Liver (tissue), 8 donors: ENCODE measurements at regions not wholly inside any gene's neighbourhood (a gene's known extent, or its start where the extent isn't known, plus 50 kb on each side); places are given as distances from the start of the nearest gene placed in this dataset.

Source experiments
- DNase-seq: peaks from one replicate; pipeline ENCODE4 v3.0.0-alpha.2; 2017; ENCODE audit warnings: low spot score
- H3K27ac ChIP-seq, 2 donors: one replicate each; pipeline ENCODE4 v1.7.0; 2013; ENCODE audit warnings: inconsistent platforms in 2 of 2, low read length in 2 of 2, control low read depth in 1 of 2, low read depth in 1 of 2, mild to moderate bottlenecking in 1 of 2
- H3K27me3 ChIP-seq, 4 donors: one replicate each; pipeline versions ENCODE4 v1.6.1 to v1.7.0; 2013; ENCODE audit warnings: low read length in 3 of 4, inconsistent platforms in 1 of 4, mild to moderate bottlenecking in 1 of 4, moderate library complexity in 1 of 4; ENCODE audit not compliant: control insufficient read depth in 4 of 4, insufficient read depth in 4 of 4
- H3K36me3 ChIP-seq, 4 donors: one replicate each; pipeline versions ENCODE4 v1.6.1 to v1.7.0; 2013; ENCODE audit warnings: low read length in 3 of 4, mild to moderate bottlenecking in 3 of 4, low read depth in 1 of 4, moderate library complexity in 1 of 4; ENCODE audit not compliant: control insufficient read depth in 4 of 4, insufficient read depth in 3 of 4
- H3K4me1 ChIP-seq, 4 donors: one replicate each; pipeline versions ENCODE4 v1.6.1 to v1.7.0; 2013; ENCODE audit warnings: low read length in 3 of 4, mild to moderate bottlenecking in 3 of 4, moderate library complexity in 1 of 4; ENCODE audit not compliant: control insufficient read depth in 4 of 4, insufficient read depth in 4 of 4
- H3K4me3 ChIP-seq, 3 donors: one replicate each; pipeline versions ENCODE4 v1.6.1 to v1.7.0; 2013; ENCODE audit warnings: low read length in 3 of 3, control low read depth in 1 of 3, low read depth in 1 of 3, mild to moderate bottlenecking in 1 of 3
- H3K9ac ChIP-seq, 2 donors: one replicate each; pipeline ENCODE4 v1.7.0; 2013; ENCODE audit warnings: low read length in 2 of 2, mild to moderate bottlenecking in 2 of 2, moderate library complexity in 2 of 2, control low read depth in 1 of 2, low read depth in 1 of 2
- H3K9me3 ChIP-seq, 4 donors: one replicate each; pipeline versions ENCODE4 v1.6.1 to v1.7.0; 2013; ENCODE audit warnings: low read length in 3 of 4; ENCODE audit not compliant: control insufficient read depth in 4 of 4
- FOXA1 ChIP-seq: IDR thresholded peaks from 2 replicates; pipeline ENCODE4 v1.6.1; 2016; ENCODE audit warnings: antibody characterized with exemption
- FOXA2 ChIP-seq: IDR thresholded peaks from 2 replicates; pipeline ENCODE4 v1.6.1; 2016; ENCODE audit warnings: antibody characterized with exemption
- GABPA ChIP-seq, 2 donors: IDR thresholded peaks in 1 of 2; conservative IDR thresholded peaks in 1 of 2; 2 replicates each; pipeline ENCODE4 v1.6.1; 2016; ENCODE audit warnings: antibody characterized with exemption in 2 of 2, mild to moderate bottlenecking in 1 of 2, moderate library complexity in 1 of 2
- HNF4A ChIP-seq, 2 donors: conservative IDR thresholded peaks; 2 replicates each; pipeline ENCODE4 v1.6.1; 2016; ENCODE audit warnings: antibody characterized with exemption in 2 of 2, mild to moderate bottlenecking in 2 of 2
- HNF4G ChIP-seq: IDR thresholded peaks from 2 replicates; pipeline ENCODE4 v1.6.1; 2016; ENCODE audit warnings: antibody characterized with exemption
- JUND ChIP-seq, 2 donors: IDR thresholded peaks; 2 replicates each; pipeline ENCODE4 v1.6.1; 2016; ENCODE audit warnings: antibody characterized with exemption in 2 of 2
- NR2F2 ChIP-seq: IDR thresholded peaks from 2 replicates; pipeline ENCODE4 v1.6.1; 2016; ENCODE audit warnings: antibody characterized with exemption
- RAD21 ChIP-seq, 2 donors: IDR thresholded peaks; 2 replicates each; pipeline ENCODE4 v1.6.1; 2016; ENCODE audit warnings: antibody characterized with exemption in 2 of 2, mild to moderate bottlenecking in 2 of 2
- RXRA ChIP-seq, 2 donors: IDR thresholded peaks; 2 replicates each; pipeline ENCODE4 v1.6.1; 2017 to 2018; ENCODE audit warnings: antibody characterized with exemption in 2 of 2, mild to moderate bottlenecking in 1 of 2
- SP1 ChIP-seq: IDR thresholded peaks from 2 replicates; pipeline ENCODE4 v1.6.1; 2018; ENCODE audit warnings: antibody characterized with exemption, mild to moderate bottlenecking
- TAF1 ChIP-seq: conservative IDR thresholded peaks from 2 replicates; pipeline ENCODE4 v1.6.1; 2016; ENCODE audit warnings: antibody characterized with exemption, mild to moderate bottlenecking
- YY1 ChIP-seq: IDR thresholded peaks from 2 replicates; pipeline ENCODE4 v1.6.1; 2016; ENCODE audit warnings: antibody characterized with exemption, mild to moderate bottlenecking
- WGBS: extraction: QIAGEN DNeasy Blood & Tissue Kit; methylation state at CpG from one replicate; pipeline ENCODE4 v1.1.7; 2013; 5-methylcytosine and 5-hydroxymethylcytosine counted together
- TF ChIP-seq, protein P1 (sequence below): IDR thresholded peaks from 2 replicates; pipeline ENCODE4 v1.6.1; 2016; ENCODE audit warnings: antibody characterized with exemption
- TF ChIP-seq, protein P2 (sequence below): IDR thresholded peaks from 2 replicates; pipeline ENCODE4 v1.6.1; 2016; ENCODE audit warnings: antibody characterized with exemption
- TF ChIP-seq, protein P3 (sequence below): fragments of 150-350 bp; IDR thresholded peaks from 2 replicates; pipeline ENCODE4 v1.5.1; 2017; ENCODE audit warnings: improper control_type of control experiment, low read depth, low read length; ENCODE audit not compliant: missing input control
- TF ChIP-seq, protein P4 (sequence below): IDR thresholded peaks from 2 replicates; pipeline ENCODE4 v1.6.1; 2016; ENCODE audit warnings: antibody characterized with exemption
- TF ChIP-seq, protein P5 (sequence below): IDR thresholded peaks from 2 replicates; pipeline ENCODE4 v1.6.1; 2016; ENCODE audit warnings: antibody characterized with exemption, mild to moderate bottlenecking
- donor health status: healthy.
- donor health status: healthy.
- donor health status: healthy.
- donor health status: healthy.
- donor health status: healthy.

DNA sequence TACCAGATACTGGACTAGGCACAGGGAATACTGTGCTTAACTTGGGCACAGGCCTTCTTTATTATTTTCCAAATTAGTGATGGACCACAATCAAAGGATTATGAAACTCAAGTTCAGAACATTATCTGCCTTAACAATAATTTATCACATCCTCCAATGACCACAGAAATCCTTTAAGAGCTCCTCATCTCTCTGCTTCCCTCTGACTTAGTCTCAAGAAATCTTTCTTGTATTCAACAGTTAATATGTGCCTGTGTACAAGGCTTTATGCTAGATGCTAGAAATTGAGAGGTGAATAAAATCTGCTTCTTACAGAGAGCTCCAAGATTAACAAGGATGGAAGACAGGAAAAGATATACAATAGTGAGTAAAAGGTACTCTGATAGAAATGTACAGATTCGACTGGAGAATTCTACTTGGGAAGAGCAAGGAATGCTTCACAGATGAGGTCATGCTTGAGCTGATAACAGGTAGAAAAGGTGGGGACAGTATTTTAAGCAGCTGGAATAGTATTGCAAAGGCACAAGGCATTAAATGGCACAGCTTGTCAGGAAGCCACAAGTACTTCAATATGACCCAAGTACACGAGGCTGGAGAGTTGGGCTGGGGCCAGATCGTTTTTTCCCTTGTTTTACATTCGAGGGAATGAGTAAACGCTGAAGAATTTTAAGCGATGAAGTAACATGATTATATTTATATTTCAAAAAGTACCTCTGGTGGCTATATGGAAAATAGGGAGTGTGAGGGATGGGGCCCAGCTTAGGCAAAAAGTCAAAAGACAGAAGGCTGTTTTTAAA lies 55.1 kb upstream of the ARID2 start:
- no peaks in the 10 kb centered on the region for H3K4me1 ChIP-seq
- H3K27me3 ChIP-seq, result no peaks in the 10 kb centered on the region
- TF ChIP-seq, protein P1, sequence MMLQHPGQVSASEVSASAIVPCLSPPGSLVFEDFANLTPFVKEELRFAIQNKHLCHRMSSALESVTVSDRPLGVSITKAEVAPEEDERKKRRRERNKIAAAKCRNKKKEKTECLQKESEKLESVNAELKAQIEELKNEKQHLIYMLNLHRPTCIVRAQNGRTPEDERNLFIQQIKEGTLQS, result no peak
- TF ChIP-seq RXRA (IDR thresholded peaks at IDR 0.05) (no peak), RAD21 (IDR thresholded peaks at IDR 0.05) (no peak), GABPA (IDR thresholded peaks at IDR 0.05 in 1 of 2, conservative IDR thresholded peaks at IDR 0.05 in 1 of 2) (no peak), NR2F2 (no peak), HNF4A (conservative IDR thresholded peaks at IDR 0.05) (no peak), JUND (IDR thresholded peaks at IDR 0.05) (no peak), SP1 (no peak), YY1 (no peak), HNF4G (no peak), FOXA2 (no peak), FOXA1 (no peak), TAF1 (no peak)
- TF ChIP-seq, protein P2, sequence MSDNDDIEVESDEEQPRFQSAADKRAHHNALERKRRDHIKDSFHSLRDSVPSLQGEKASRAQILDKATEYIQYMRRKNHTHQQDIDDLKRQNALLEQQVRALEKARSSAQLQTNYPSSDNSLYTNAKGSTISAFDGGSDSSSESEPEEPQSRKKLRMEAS, result no peak
- TF ChIP-seq, protein P3, sequence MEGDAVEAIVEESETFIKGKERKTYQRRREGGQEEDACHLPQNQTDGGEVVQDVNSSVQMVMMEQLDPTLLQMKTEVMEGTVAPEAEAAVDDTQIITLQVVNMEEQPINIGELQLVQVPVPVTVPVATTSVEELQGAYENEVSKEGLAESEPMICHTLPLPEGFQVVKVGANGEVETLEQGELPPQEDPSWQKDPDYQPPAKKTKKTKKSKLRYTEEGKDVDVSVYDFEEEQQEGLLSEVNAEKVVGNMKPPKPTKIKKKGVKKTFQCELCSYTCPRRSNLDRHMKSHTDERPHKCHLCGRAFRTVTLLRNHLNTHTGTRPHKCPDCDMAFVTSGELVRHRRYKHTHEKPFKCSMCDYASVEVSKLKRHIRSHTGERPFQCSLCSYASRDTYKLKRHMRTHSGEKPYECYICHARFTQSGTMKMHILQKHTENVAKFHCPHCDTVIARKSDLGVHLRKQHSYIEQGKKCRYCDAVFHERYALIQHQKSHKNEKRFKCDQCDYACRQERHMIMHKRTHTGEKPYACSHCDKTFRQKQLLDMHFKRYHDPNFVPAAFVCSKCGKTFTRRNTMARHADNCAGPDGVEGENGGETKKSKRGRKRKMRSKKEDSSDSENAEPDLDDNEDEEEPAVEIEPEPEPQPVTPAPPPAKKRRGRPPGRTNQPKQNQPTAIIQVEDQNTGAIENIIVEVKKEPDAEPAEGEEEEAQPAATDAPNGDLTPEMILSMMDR, result no peak
- TF ChIP-seq, protein P4, sequence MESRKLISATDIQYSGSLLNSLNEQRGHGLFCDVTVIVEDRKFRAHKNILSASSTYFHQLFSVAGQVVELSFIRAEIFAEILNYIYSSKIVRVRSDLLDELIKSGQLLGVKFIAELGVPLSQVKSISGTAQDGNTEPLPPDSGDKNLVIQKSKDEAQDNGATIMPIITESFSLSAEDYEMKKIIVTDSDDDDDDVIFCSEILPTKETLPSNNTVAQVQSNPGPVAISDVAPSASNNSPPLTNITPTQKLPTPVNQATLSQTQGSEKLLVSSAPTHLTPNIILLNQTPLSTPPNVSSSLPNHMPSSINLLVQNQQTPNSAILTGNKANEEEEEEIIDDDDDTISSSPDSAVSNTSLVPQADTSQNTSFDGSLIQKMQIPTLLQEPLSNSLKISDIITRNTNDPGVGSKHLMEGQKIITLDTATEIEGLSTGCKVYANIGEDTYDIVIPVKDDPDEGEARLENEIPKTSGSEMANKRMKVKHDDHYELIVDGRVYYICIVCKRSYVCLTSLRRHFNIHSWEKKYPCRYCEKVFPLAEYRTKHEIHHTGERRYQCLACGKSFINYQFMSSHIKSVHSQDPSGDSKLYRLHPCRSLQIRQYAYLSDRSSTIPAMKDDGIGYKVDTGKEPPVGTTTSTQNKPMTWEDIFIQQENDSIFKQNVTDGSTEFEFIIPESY, result no peak
- TF ChIP-seq, protein P5, sequence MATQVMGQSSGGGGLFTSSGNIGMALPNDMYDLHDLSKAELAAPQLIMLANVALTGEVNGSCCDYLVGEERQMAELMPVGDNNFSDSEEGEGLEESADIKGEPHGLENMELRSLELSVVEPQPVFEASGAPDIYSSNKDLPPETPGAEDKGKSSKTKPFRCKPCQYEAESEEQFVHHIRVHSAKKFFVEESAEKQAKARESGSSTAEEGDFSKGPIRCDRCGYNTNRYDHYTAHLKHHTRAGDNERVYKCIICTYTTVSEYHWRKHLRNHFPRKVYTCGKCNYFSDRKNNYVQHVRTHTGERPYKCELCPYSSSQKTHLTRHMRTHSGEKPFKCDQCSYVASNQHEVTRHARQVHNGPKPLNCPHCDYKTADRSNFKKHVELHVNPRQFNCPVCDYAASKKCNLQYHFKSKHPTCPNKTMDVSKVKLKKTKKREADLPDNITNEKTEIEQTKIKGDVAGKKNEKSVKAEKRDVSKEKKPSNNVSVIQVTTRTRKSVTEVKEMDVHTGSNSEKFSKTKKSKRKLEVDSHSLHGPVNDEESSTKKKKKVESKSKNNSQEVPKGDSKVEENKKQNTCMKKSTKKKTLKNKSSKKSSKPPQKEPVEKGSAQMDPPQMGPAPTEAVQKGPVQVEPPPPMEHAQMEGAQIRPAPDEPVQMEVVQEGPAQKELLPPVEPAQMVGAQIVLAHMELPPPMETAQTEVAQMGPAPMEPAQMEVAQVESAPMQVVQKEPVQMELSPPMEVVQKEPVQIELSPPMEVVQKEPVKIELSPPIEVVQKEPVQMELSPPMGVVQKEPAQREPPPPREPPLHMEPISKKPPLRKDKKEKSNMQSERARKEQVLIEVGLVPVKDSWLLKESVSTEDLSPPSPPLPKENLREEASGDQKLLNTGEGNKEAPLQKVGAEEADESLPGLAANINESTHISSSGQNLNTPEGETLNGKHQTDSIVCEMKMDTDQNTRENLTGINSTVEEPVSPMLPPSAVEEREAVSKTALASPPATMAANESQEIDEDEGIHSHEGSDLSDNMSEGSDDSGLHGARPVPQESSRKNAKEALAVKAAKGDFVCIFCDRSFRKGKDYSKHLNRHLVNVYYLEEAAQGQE, result no peak
- H3K36me3 ChIP-seq, result no peaks in the 10 kb centered on the region
- no peak overlapping the region for H3K4me3 ChIP-seq
- no peak for DNase-seq
- H3K9ac ChIP-seq, result no peak overlapping the region
- no peak overlapping the region for H3K27ac ChIP-seq
- H3K9me3 ChIP-seq, result no peaks in the 10 kb centered on the region
- 67% methylated on average over 6 of the region's 6 CpGs for WGBS
